PC-9 (cell line): ENCODE measurements at regions not wholly inside any gene's neighbourhood (a gene's known extent, or its start where the extent isn't known, plus 50 kb on each side); places are given as distances from the start of the nearest gene placed in this dataset.

ENCODE experiments used
- BruUV-seq: library from RNA; stranded (reverse); fragments of 400-500 nt; replicated peaks from 2 replicates; lab custom pipeline; 2021; lab: Mats Ljungman, UMichigan
- CTCF ChIA-PET: fragments of 300-600 bp; sonication (Branson Sonifier 250); formaldehyde crosslinking; loops from one replicate; lab custom pipeline; 2022; ENCODE audit warnings: antibody characterized with exemption; lab: Charles Lee
- POLR2A ChIA-PET: fragments of 300-600 bp; sonication (Branson Sonifier 250); formaldehyde crosslinking; loops from one replicate; lab custom pipeline; 2022; ENCODE audit warnings: antibody characterized with exemption; ENCODE audit not compliant: unreplicated experiment; lab: Charles Lee
- DNase-seq, 2 experiments: peaks; one replicate each; pipeline versions ENCODE4 v3.0.0 to v3.0.0-alpha.2; 2015 to 2022; ENCODE audit warnings: mixed read lengths in 1 of 2
- H2AFZ ChIP-seq: fragments of 200-600 bp; sonication (generic); 2 replicates; pipeline ENCODE4 v1.8.1; 2017; ENCODE audit warnings: antibody characterized with exemption
- H3F3A ChIP-seq: fragments of 200-600 bp; sonication (generic); 2 replicates; pipeline ENCODE4 v1.8.1; 2017; ENCODE audit warnings: antibody characterized with exemption, mild to moderate bottlenecking, low read depth; ENCODE audit not compliant: insufficient read depth
- H3K27ac ChIP-seq: fragments of 200-600 bp; sonication (generic); 2 replicates; pipeline ENCODE4 v1.6.1; 2016; ENCODE audit warnings: mixed run types
- H3K27me3 ChIP-seq: fragments of 200-600 bp; sonication (generic); 2 replicates; pipeline ENCODE4 v1.6.1; 2016; ENCODE audit warnings: low read depth, mixed run types; ENCODE audit not compliant: insufficient read depth
- H3K36me3 ChIP-seq: fragments of 200-600 bp; sonication (generic); 2 replicates; pipeline ENCODE4 v1.6.1; 2016; ENCODE audit warnings: low read depth, mixed run types
- H3K4me1 ChIP-seq: fragments of 200-600 bp; sonication (generic); replicated peaks from 2 replicates; pipeline ENCODE4 v1.6.1; 2016; ENCODE audit warnings: mixed run types; ENCODE audit not compliant: insufficient read depth
- H3K4me2 ChIP-seq: fragments of 200-600 bp; sonication (generic); 2 replicates; pipeline ENCODE4 v1.6.1; 2017; ENCODE audit warnings: mixed run types
- H3K4me3 ChIP-seq: fragments of 200-600 bp; sonication (generic); 2 replicates; pipeline ENCODE4 v1.6.1; 2016; ENCODE audit warnings: mixed run types
- H3K79me2 ChIP-seq: fragments of 200-600 bp; sonication (generic); 2 replicates; pipeline ENCODE4 v1.6.1; 2017; ENCODE audit warnings: low read depth, mixed run types
- H3K9me2 ChIP-seq: fragments of 200-600 bp; sonication (generic); 2 replicates; pipeline ENCODE4 v1.8.1; 2017; ENCODE audit warnings: mild to moderate bottlenecking; ENCODE audit not compliant: insufficient read depth
- H3K9me3 ChIP-seq: fragments of 200-600 bp; sonication (generic); 2 replicates; pipeline ENCODE4 v1.8.1; 2016; ENCODE audit warnings: low read depth; ENCODE audit not compliant: insufficient read depth
- H4K20me1 ChIP-seq: fragments of 200-600 bp; sonication (generic); 2 replicates; pipeline ENCODE4 v1.8.1; 2017; ENCODE audit not compliant: insufficient read depth
- EZH2 ChIP-seq: fragments of 200-600 bp; sonication (generic); IDR thresholded peaks from 2 replicates; pipeline ENCODE4 v1.8.0; 2017; ENCODE audit warnings: antibody characterized with exemption, low read depth
- intact Hi-C: fragments of 100-400 bp; cut with micrococcal nuclease; formaldehyde crosslinking; loops from one replicate; pipeline ENCODE4 v1.10.0; 2022; ENCODE audit not compliant: unreplicated experiment
- TF ChIP-seq, protein P1 (sequence below): fragments of 200-600 bp; sonication (generic); conservative IDR thresholded peaks from 2 replicates; pipeline ENCODE4 v1.6.1; 2017; ENCODE audit warnings: mixed run types, antibody characterized with exemption, mild to moderate bottlenecking, moderate library complexity

GRCh38 chr2:187847245-187848208 lies 293.3 kb upstream of the TFPI start:
- no peak overlapping the region for H3K4me2 ChIP-seq
- DNase-seq = no peak
- intact Hi-C loops = no loop called here
- H3K36me3 ChIP-seq = no peaks in the 10 kb centered on the region
- H3K79me2 ChIP-seq = no peaks in the 10 kb centered on the region
- no peak overlapping the region for H2AFZ ChIP-seq
- no peaks in the 10 kb centered on the region for H3K27me3 ChIP-seq
- no peaks in the 10 kb centered on the region for H3K9me3 ChIP-seq
- POLR2A ChIA-PET = no interaction called here
- H4K20me1 ChIP-seq = no peaks in the 10 kb centered on the region
- no peaks in the 10 kb centered on the region for H3K4me1 ChIP-seq
- H3K9me2 ChIP-seq = no peaks in the 10 kb centered on the region
- no peak overlapping the region for H3K4me3 ChIP-seq
- no TSS peak for BruUV-seq
- CTCF ChIA-PET = interaction anchor here (0.6 kb wide), 1 partner anchor 292 kb away, joined by 3 read pairs; no protein-coding TSS in a partner anchor
- no peak overlapping the region for H3K27ac ChIP-seq
- TF ChIP-seq, protein P1, sequence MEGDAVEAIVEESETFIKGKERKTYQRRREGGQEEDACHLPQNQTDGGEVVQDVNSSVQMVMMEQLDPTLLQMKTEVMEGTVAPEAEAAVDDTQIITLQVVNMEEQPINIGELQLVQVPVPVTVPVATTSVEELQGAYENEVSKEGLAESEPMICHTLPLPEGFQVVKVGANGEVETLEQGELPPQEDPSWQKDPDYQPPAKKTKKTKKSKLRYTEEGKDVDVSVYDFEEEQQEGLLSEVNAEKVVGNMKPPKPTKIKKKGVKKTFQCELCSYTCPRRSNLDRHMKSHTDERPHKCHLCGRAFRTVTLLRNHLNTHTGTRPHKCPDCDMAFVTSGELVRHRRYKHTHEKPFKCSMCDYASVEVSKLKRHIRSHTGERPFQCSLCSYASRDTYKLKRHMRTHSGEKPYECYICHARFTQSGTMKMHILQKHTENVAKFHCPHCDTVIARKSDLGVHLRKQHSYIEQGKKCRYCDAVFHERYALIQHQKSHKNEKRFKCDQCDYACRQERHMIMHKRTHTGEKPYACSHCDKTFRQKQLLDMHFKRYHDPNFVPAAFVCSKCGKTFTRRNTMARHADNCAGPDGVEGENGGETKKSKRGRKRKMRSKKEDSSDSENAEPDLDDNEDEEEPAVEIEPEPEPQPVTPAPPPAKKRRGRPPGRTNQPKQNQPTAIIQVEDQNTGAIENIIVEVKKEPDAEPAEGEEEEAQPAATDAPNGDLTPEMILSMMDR = no peak
- no peak for TF ChIP-seq EZH2
- no peaks in the 10 kb centered on the region for H3F3A ChIP-seq

DNA sequence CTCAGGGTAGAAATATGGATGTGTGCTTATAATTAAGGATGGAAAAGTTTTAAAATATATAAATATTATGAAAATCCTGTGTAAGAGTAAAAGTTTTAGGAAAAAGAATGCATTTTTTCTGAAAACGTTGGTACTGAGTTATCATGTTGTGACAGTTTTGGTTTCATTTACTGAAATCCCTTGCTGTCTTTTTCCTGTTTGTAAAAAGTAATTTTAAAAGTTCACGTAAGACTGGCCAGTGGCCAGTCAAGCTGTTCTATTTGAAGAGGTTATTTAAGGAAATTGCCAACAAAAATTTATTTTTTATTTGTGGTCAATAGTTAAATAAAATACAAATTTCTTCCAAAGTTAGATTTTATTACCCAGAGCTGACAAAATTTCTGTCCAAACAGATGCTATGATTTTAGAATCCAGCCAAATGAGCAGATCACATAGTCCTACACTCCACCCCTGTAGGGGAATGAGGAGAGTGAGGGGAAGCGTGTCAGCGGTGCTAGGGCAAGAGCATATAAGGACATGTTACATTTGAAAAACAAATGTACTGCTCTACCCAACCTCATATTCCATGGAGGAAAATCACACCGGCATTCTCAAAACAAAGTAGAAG lies 297.8 kb upstream of the TFPI start:
- POLR2A ChIA-PET = no interaction called here
- H3K27me3 ChIP-seq = no peaks in the 10 kb centered on the region
- H3K4me2 ChIP-seq = no peak overlapping the region
- H4K20me1 ChIP-seq = no peaks in the 10 kb centered on the region
- TF ChIP-seq, protein P1 = no peak
- no peak for TF ChIP-seq EZH2
- H3F3A ChIP-seq = no peaks in the 10 kb centered on the region
- BruUV-seq = no TSS peak
- H3K4me3 ChIP-seq = no peak overlapping the region
- H3K36me3 ChIP-seq = no peaks in the 10 kb centered on the region
- intact Hi-C loops = no loop called here
- CTCF ChIA-PET = no interaction called here
- H3K27ac ChIP-seq = no peak overlapping the region
- DNase-seq = no peak
- H3K4me1 ChIP-seq = no peaks in the 10 kb centered on the region
- H3K79me2 ChIP-seq = no peaks in the 10 kb centered on the region
- no peaks in the 10 kb centered on the region for H3K9me3 ChIP-seq
- H2AFZ ChIP-seq = no peak overlapping the region
- no peaks in the 10 kb centered on the region for H3K9me2 ChIP-seq

DNA sequence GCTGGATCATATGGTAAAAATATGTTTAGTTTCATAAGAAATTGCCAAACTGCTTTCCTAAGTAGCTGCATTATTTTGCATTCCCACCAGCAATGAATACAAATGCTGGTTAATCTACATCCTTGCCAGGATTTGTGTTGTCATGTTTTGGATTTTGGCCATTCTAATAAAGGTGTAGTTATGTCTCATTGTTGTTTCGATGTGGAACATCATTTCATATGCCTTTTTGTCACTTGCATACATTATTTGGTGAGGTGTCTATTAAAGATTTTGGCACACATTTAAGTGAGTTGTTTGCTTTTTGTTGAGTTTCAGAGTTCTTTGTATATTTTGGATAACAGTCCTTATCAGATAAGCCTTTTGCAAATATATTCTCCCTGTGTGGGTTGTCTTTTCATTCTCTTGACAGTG lies 299.2 kb upstream of the TFPI start:
- TF ChIP-seq, protein P1 = no peak
- no peak for TF ChIP-seq EZH2
- ChIA-PET POLR2A (no interaction called here), CTCF (no interaction called here)
- Histone ChIP-seq H2AFZ (no peak overlapping the region), H3K4me3 (no peak overlapping the region), H3K9me2 (no peaks in the 10 kb centered on the region), H3F3A (no peaks in the 10 kb centered on the region), H3K4me1 (no peaks in the 10 kb centered on the region), H3K27me3 (no peaks in the 10 kb centered on the region), H4K20me1 (no peaks in the 10 kb centered on the region), H3K36me3 (no peaks in the 10 kb centered on the region), H3K9me3 (no peaks in the 10 kb centered on the region), H3K4me2 (no peak overlapping the region), H3K27ac (no peak overlapping the region), H3K79me2 (no peaks in the 10 kb centered on the region)
- BruUV-seq = no TSS peak
- DNase-seq = no peak
- intact Hi-C loops = no loop called here
